Stimulated activated CD4-positive, alpha-beta T cell treated with anti-CD3 and anti-CD28 coated beads, Interleukin-15, amount 100 ng/mL, for 1 hour (primary cell): ENCODE measurements at regions not wholly inside any gene's neighbourhood (a gene's known extent, or its start where the extent isn't known, plus 50 kb on each side); places are given as distances from the start of the nearest gene placed in this dataset.

Experiments
- DNase-seq, 2 donors: peaks; one replicate each; pipeline ENCODE4 v3.0.0-alpha.2; 2020; ENCODE audit warnings: low read depth in 1 of 2, low spot score in 1 of 2

DNA sequence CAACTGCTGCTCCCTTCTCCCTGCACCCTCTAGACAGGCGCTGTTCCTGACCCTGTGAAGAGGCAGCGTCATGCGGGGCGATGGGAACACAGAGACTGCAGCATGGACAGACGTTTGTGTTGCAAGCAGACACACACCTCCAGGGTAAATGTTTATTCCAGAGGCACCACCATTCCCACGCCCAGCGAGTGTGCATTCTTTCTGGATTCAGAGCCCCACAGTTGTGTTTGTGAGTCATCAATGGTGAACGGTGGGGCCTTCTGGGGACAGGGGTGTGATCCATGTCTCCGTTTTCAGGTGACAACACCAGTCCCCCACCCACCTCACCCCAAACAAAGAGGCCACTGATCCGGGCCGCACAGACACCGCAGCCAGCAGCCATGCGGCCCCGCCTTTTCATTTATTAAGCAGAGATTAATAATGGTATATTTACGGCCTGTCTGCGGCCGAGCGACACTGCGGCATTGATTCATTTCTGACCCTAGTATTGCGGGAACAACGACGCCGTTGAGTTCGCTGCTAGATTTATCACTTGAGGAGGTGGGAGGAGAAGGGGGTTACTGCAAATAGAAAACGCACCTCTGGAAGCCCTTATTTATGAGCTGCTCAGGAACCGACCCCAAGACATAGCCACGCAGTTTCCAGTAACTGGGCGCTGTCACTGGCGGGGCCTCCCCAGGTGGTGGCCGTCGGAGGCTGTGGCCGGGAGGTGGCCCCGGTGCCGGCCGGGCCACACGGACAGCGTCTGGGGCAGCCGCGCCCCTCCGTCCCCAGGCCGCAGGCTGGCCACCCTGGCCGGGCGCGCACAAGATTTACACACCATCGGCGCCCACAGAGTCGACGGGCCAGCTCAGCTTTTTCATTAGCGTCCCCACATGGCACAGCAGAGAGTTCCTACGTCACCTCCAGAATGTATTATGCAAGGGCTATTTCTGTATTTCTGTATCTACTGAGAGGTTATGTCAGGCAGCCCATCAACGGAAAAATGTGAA lies 367.6 kb downstream of the THBS2 start:
- DNase-seq: no peak

- DNase-seq: no peak
Measured at GRCh38 chr6:168885196-168885595, 368.4 kb downstream of the THBS2 start.

GRCh38 chr6:168884646-168885086 lies 369.0 kb downstream of the THBS2 start:
- peak; percentile 54 to 69 for DNase-seq

- no peak for DNase-seq
Measured at GRCh38 chr6:168884050-168884645, 369.5 kb downstream of the THBS2 start.

GRCh38 chr6:168883410-168884049 lies 370.1 kb downstream of the THBS2 start:
- DNase-seq: no peak

DNA sequence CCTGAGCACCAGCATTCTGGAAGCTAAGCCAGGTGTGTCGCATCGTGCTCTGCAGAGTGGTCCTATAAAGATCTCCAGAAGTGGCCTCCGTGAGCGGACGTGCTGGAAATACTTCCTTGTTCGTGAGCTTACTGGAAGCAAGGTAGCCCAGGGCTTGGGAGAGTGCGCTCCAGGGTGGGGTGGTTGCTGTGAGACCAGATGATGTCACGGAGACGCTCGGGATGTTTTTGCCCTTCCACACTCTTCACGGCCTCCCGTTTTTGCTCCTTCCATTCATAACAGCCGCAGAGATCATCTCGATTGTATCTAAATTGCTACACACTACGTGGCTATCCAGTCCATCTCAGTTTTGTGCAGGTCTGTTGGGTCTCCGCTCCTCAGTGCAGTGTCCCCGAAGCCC lies 373.4 kb downstream of the THBS2 start:
- DNase-seq: no peak

DNA sequence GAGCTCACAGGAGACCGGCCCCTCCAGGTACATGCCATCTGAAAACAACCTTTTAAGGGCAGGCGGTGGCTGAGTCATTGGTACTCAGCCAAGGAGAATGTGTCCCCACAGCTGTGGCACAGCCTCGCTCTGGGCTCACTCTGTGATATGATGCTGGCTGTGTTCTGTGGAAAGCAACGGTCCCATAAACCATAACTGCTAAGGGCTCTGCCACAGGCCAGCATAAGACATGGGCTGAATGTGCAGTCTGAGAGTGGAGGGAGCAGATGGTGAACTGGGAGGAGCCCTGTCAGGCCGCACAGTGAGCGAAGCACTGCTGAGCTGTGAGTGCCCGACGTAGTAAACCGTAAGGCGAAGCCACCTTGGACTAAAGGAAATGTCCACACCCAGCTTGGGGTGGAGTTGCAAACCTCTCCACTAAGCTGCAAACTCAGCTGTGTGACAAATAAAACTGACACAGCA lies 375.8 kb downstream of the THBS2 start:
- DNase-seq: no peak

DNA sequence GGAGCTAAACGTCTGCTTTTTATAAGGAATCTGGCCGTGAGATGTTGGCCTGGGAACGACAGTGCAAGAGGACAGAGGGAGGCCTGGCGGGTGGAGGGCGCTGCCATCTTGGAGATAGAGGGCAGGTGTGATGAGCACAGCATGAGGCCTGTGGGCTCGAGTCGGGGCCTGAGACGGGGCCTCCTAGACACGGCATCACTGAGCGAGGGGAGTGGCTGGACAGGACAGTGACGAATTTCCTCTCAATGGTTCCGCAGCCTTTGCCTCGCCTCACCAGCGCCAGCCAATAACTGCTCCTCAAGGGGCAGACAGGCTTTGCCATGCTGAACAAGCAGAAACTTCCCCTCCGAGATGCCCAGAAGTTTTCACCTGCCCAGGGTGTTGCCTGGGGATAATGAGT lies 376.7 kb downstream of the THBS2 start:
- DNase-seq: no peak

DNA sequence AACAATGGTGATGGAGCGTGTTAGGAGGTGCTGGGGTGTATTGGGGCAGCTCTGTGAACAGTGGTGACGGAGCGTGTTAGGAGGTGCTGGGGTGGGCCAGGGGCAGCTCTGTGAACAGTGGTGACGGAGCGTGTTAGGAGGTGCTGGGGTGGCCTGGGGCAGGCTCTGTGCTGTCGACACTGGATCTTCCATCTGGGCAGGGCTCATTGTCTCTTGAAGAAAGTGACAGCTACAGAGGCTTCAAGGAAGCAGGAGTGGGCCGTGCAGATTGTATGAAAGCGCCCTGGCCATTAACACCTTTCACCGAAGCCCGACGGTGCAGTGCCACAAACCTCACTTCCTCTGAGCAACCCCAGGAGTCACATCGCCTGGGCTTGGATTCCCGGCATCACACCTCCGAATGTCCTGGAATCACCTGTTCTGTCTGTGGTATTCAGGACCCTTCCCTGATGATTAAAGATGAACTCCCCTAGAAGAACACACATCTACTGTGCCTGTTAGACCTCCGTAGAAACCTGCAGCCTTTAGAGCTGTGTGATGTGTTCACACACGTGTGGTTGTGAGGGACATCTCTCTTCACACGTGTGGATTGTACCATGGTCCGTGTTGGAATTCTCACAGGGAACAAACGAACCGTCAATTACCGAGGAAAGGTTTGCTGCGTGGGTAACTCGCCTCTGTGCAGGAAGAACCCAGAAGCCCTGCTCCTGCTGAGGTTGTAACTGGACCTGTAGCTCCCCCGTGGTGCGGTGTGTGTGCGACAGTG lies 377.7 kb downstream of the THBS2 start:
- no peak for DNase-seq

DNA sequence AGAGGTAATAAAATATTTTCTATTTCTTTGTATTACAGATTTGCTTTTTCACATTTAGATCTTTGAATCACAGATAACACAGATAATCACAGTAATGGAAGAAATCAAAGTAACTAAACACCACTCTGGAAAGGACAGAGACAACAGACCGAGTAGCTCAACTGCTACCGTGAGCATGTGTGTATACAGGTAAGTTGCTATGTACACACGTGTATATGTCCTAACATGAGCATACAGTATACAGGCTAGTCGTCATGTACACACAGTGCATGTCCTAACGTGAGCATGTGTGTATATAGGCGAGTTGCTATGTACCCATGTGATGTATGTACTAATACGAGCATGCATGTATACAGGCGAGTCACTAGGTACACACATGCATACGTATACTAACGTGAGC lies 379.0 kb downstream of the THBS2 start:
- no peak for DNase-seq

- no peak for DNase-seq
Measured at GRCh38 chr6:168873278-168874190, 380.1 kb downstream of the THBS2 start.

- DNase-seq: no peak
Measured at GRCh38 chr6:168871642-168872315, 381.9 kb downstream of the THBS2 start.

DNA sequence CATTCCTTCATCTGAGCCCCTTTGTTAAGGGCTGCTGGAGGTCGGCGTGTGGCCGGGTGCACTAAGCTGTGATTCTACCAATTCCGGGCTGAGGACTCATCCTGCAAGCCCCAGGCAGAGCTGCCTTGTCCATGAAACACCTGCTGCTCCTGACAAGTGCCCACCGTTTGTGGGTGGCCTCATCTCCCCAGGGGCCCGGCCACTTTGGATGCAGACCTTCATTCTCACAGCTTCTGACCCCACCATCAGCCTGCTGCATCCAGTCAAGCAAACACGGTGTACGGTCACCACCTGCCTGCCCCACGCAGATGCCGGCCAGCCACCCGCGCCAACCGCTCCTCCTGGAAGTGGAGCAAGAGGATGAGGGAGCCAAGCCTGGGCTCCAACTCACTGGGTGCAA lies 382.7 kb downstream of the THBS2 start:
- DNase-seq: no peak

- DNase-seq: no peak
Measured at GRCh38 chr6:168867247-168868102, 386.2 kb downstream of the THBS2 start.

- DNase-seq: no peak
Measured at GRCh38 chr6:168866534-168866933, 387.1 kb downstream of the THBS2 start.

DNA sequence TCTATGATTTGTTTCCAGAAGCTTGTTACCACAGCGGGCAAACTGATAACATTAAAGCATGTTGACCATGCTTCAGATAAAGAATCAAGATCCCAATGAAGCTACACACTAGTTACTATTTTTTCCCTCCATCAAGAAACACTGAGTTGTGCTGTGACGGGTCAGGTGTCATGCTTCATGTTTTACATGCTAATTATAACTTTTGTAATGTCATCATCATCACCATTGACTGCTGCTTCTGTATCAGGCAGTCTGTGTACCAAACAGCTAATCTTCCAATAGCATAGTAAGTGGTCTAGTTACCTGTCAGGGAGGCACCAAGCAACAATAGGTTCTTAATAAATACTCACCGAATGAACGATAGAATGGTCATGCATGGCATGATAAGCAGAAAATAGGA lies 388.1 kb downstream of the THBS2 start:
- DNase-seq: no peak

DNA sequence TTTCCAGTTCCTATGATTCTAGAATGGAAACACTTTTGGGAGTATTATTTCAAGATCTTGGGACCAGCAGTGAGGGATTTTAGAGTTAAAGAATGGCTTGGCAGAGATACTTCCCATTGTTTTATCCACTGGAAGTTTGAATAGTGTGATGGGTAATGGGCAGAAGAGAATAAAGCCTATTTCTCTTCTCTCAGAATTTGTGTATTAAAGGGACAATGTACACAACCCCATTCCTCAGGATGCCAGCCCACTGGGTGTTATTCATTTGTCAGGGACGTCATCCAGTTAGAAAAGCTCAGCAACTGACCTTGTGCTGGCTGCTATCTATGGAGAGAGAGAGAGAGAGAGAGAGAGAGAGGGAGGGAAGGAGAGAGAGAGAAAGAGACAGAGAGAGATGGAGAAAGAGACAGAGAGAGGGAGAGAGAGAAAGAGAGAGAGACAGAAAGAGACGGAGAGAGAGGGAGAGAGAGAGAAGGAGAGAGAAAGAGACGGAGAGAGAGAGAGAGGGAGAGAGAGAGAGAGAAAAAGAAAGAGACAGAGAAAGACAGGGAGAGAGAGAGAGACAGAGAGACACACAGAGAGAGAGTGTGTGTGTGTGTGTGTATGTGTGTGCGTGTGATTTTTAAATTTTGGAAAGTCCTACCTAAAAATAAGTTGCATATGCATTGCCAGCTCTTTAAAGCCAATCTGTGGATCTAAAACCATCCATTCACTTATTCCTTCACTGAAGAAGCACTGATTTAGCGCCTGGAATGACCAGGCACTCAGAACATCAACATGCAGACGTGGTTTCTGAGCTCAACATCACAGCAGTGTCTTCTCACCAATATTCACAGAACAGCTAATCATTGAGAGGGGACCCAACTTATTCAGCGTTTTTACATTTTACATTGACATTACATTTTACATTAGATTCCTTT lies 388.8 kb downstream of the THBS2 start:
- no peak for DNase-seq
